ENCODE measurements at regions not wholly inside any gene's neighbourhood (a gene's known extent, or its start where the extent isn't known, plus 50 kb on each side); places are given as distances from the start of the nearest gene placed in this dataset.

GRCh38 chr9:79135681-79136415 is 435.9 kb upstream of the TLE4 start:
- Histone ChIP-seq H3K79me2 (ENCODE audit: control insufficient read depth in 1 of 2, insufficient read depth in 2 of 2, low read length in 2 of 2) (no peaks in the 10 kb centered on the region), H2AFZ (ENCODE audit: low read length) (no peak overlapping the region), H3K79me1 (ENCODE audit: low read depth, low read length) (no peaks in the 10 kb centered on the region), H3K14ac (ENCODE audit: insufficient read length) (no peak overlapping the region), H4K20me1 (replicated peaks in 1 of 2; ENCODE audit: control insufficient read depth in 1 of 2, insufficient read depth in 2 of 2, low read length in 2 of 2) (no peaks in the 10 kb centered on the region), H3K4me1 (replicated peaks in 1 of 4; ENCODE audit: control insufficient read depth in 3 of 4, insufficient read depth in 4 of 4, low read length in 3 of 4) (peaks cover 0 to 13% (median 2%) of the 10 kb centered on the region in 4 experiments; a peak in 2 of 7 replicates), H4K91ac (replicated peaks; ENCODE audit: insufficient read length, low read length) (no peak overlapping the region), H2AK5ac (ENCODE audit: low read depth, low read length) (no peak overlapping the region), H3K4me3 (ENCODE audit: extremely low read depth in 1 of 4, insufficient read depth in 2 of 4, low read depth in 3 of 4, low read length in 4 of 4) (no peak overlapping the region), H2BK5ac (ENCODE audit: low read depth, low read length) (no peak overlapping the region), H3K9me3 (ENCODE audit: insufficient read depth in 2 of 2, low read depth in 1 of 2, low read length in 1 of 2) (no peaks in the 10 kb centered on the region), H2BK120ac (replicated peaks; ENCODE audit: low read depth, low read length) (no peak overlapping the region), H4K8ac (ENCODE audit: extremely low read depth, insufficient read depth, low read length) (no peak overlapping the region), H3K27me3 (replicated peaks in 1 of 4; ENCODE audit: control insufficient read depth in 3 of 4, extremely low read depth in 1 of 4, insufficient read depth in 3 of 4, low read length in 3 of 4) (no peaks in the 10 kb centered on the region), H4K5ac (ENCODE audit: insufficient read length, low read depth, low read length) (no peak overlapping the region), H3K27ac (ENCODE audit: low read depth, low read length) (no peak overlapping the region), H3K9ac (replicated peaks in 1 of 4; ENCODE audit: extremely low read depth in 1 of 4, low read depth in 3 of 4, low read length in 3 of 4) (no peak overlapping the region), H2BK12ac (ENCODE audit: low read depth, low read length) (no peak overlapping the region), H3K4ac (replicated peaks; ENCODE audit: insufficient read length, low read depth, low read length) (no peak overlapping the region), H3K23me2 (ENCODE audit: low read depth, low read length) (no peaks in the 10 kb centered on the region), H2BK20ac (ENCODE audit: low read length) (no peak overlapping the region), H3K56ac (replicated peaks; ENCODE audit: insufficient read length, low read depth, low read length) (no peak overlapping the region), H3K36me3 (ENCODE audit: control insufficient read depth in 2 of 4, insufficient read depth in 4 of 4, low read length in 3 of 4) (no peaks in the 10 kb centered on the region), H3K4me2 (ENCODE audit: insufficient read depth in 1 of 2, low read depth in 2 of 2, low read length in 2 of 2) (no peak overlapping the region), H2BK15ac (ENCODE audit: low read length) (no peak overlapping the region), H3K23ac (ENCODE audit: insufficient read length) (no peak overlapping the region), H3K18ac (ENCODE audit: extremely low read depth, low read length) (no peak overlapping the region)
- FAIRE-seq = no peak
- TF ChIP-seq ATF2 (IDR thresholded peaks at IDR 0.05; ENCODE audit: low read length) (no peak), BACH1 (IDR thresholded peaks at IDR 0.05; ENCODE audit: low read length) (no peak), RAD21 (IDR thresholded peaks at IDR 0.05 in 1 of 2, conservative IDR thresholded peaks at IDR 0.05 in 1 of 2; ENCODE audit: low read depth in 2 of 2, low read length in 2 of 2) (no peak), ATF3 (IDR thresholded peaks at IDR 0.05; ENCODE audit: insufficient read depth, low read depth, low read length) (no peak)
- 91% methylated on average over 5 of the region's 5 CpGs; no CpG with 5 or more reads in 1 of the 2 experiments for WGBS, 2 experiments (ENCODE audit: extremely low coverage in 1 of 2, insufficient coverage in 1 of 2, insufficient read length in 1 of 2, insufficient replicate concordance in 2 of 2, low coverage in 1 of 2, low lambda C conversion rate in 2 of 2, missing lambda C conversion rate in 1 of 2)
- no peak for DNase-seq (ENCODE audit: low read depth in 1 of 2, low spot score in 2 of 2)
- ChIA-PET POLR2A (ENCODE audit: partially characterized antibody) (no interaction called here), CTCF (ENCODE audit: partially characterized antibody) (interaction anchor here (1.0 to 2.3 kb wide), 9 partner anchors 15 to 533 kb away, joined by 3 to 13 read pairs (median 5); no protein-coding TSS in a partner anchor)
